Vagina (tissue), 2 donors: ENCODE measurements at regions not wholly inside any gene's neighbourhood (a gene's known extent, or its start where the extent isn't known, plus 50 kb on each side); places are given as distances from the start of the nearest gene placed in this dataset.
"Not testable (repeated sequence)": the region's sequence is repeated elsewhere in the genome, so short reads cannot be mapped to it uniquely, and the experiment has no call there.

Source experiments
- DNase-seq, 2 donors: peaks; one replicate each; pipeline ENCODE4 v3.0.0-alpha.2; 2017; ENCODE audit errors: extremely low spot score in 2 of 2
- H3K27ac ChIP-seq: fragments of 200-600 bp; sonication (generic); one replicate; pipeline ENCODE4 v1.5.1; 2019
- H3K27me3 ChIP-seq: fragments of 200-600 bp; sonication (generic); one replicate; pipeline ENCODE4 v1.5.1; 2019
- H3K36me3 ChIP-seq, 2 donors: fragments of 200-600 bp; sonication (generic); one replicate each; pipeline ENCODE4 v1.5.1; 2017 to 2019
- H3K4me1 ChIP-seq: fragments of 200-600 bp; sonication (generic); one replicate; pipeline ENCODE4 v1.5.1; 2019
- H3K4me3 ChIP-seq, 2 donors: fragments of 200-600 bp; sonication (generic); 1 replicate in 1 of 2; 2 replicates in 1 of 2; pipeline ENCODE4 v1.5.1; 2016 to 2019
- H3K9me3 ChIP-seq: fragments of 200-600 bp; sonication (generic); one replicate; pipeline ENCODE4 v1.5.1; 2019
- CTCF ChIP-seq, 3 experiments: fragments of 450-650 bp in 2 of 3; fragments of 200-600 bp in 1 of 3; sonication (generic) in 1 of 3; IDR thresholded peaks; one replicate each; pipeline ENCODE4 v1.5.1; 2017 to 2019; ENCODE audit warnings: antibody characterized with exemption in 3 of 3, mild to moderate bottlenecking in 2 of 3, moderate library complexity in 2 of 3
- POLR2A ChIP-seq, 2 donors: fragments of 450-650 bp; IDR thresholded peaks; one replicate each; pipeline ENCODE4 v1.6.1; 2017; ENCODE audit warnings: antibody characterized with exemption in 2 of 2, mild to moderate bottlenecking in 2 of 2, moderate library complexity in 2 of 2
- POLR2AphosphoS5 ChIP-seq, 2 donors: sonication (generic); formaldehyde crosslinking; IDR thresholded peaks; one replicate each; pipeline ENCODE4 v1.9.0; 2017; ENCODE audit warnings: antibody characterized with exemption in 2 of 2, mild to moderate bottlenecking in 2 of 2, low read depth in 1 of 2; ENCODE audit not compliant: insufficient read depth in 1 of 2
- intact Hi-C: fragments of 100-400 bp; cut with DNase I; formaldehyde crosslinking; loops from one replicate; pipeline ENCODE4 v1.15.1; 2023

DNA sequence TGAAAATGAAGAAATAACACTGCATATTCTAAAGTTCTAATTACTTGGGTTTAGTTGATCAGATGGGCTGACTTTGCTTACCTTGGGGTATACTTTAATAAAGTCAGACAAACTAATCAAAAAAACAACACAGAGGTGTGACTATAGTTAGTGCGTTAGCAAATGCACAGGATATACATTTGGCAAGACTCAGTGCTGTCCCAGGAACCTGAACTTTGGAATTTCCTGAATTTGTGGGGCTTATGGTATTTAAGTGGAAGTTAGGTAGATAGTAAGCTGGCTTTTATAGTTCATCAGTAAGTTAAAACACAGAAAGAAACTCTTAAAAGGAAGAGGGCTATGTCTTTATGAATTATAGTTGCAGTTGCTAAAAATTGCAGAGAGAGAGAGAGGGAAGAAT, 302.6 kb upstream of the DDI1 start:
- intact Hi-C loops = loop anchor here (5.0 kb wide), 1 partner anchor 1318 kb away; no protein-coding TSS in a partner anchor
- H3K27me3 ChIP-seq = no peaks in the 10 kb centered on the region
- no peak for TF ChIP-seq CTCF (IDR thresholded peaks at IDR 0.05)
- TF ChIP-seq POLR2A (IDR thresholded peaks at IDR 0.05) = no peak
- no peak for TF ChIP-seq POLR2AphosphoS5 (IDR thresholded peaks at IDR 0.05; ENCODE audit: insufficient read depth in 1 of 2, low read depth in 1 of 2)
- no peaks in the 10 kb centered on the region for H3K36me3 ChIP-seq
- no peaks in the 10 kb centered on the region for H3K4me1 ChIP-seq
- H3K27ac ChIP-seq = no peak overlapping the region
- no peak overlapping the region for H3K4me3 ChIP-seq
- DNase-seq = no peak
- H3K9me3 ChIP-seq = no peaks in the 10 kb centered on the region

GRCh38 chr11:103735497-103736032, 300.9 kb upstream of the DDI1 start:
- no peaks in the 10 kb centered on the region for H3K36me3 ChIP-seq
- no peak overlapping the region for H3K27ac ChIP-seq
- intact Hi-C loops = no loop called here
- H3K27me3 ChIP-seq = no peaks in the 10 kb centered on the region
- no peaks in the 10 kb centered on the region for H3K9me3 ChIP-seq
- no peaks in the 10 kb centered on the region for H3K4me1 ChIP-seq
- DNase-seq = no peak
- TF ChIP-seq CTCF (IDR thresholded peaks at IDR 0.05) = no peak
- TF ChIP-seq POLR2A (IDR thresholded peaks at IDR 0.05) = no peak
- no peak for TF ChIP-seq POLR2AphosphoS5 (IDR thresholded peaks at IDR 0.05; ENCODE audit: insufficient read depth in 1 of 2, low read depth in 1 of 2)
- H3K4me3 ChIP-seq = no peak overlapping the region

- Histone ChIP-seq H3K27me3 (no peaks in the 10 kb centered on the region), H3K4me3 (no peak overlapping the region), H3K4me1 (no peaks in the 10 kb centered on the region), H3K36me3 (no peaks in the 10 kb centered on the region), H3K9me3 (no peaks in the 10 kb centered on the region), H3K27ac (no peak overlapping the region)
- intact Hi-C loops = no loop called here
- DNase-seq = no peak
- TF ChIP-seq POLR2AphosphoS5 (IDR thresholded peaks at IDR 0.05; ENCODE audit: insufficient read depth in 1 of 2, low read depth in 1 of 2) = no peak
- no peak for TF ChIP-seq CTCF (IDR thresholded peaks at IDR 0.05)
- no peak for TF ChIP-seq POLR2A (IDR thresholded peaks at IDR 0.05)
Measured at GRCh38 chr11:103736315-103737036, 300.0 kb upstream of the DDI1 start.

GRCh38 chr11:103737037-103737622, 299.3 kb upstream of the DDI1 start:
- Histone ChIP-seq H3K9me3 (no peaks in the 10 kb centered on the region), H3K4me1 (no peaks in the 10 kb centered on the region), H3K36me3 (no peaks in the 10 kb centered on the region), H3K27me3 (no peaks in the 10 kb centered on the region), H3K27ac (no peak overlapping the region), H3K4me3 (no peak overlapping the region)
- no peak for TF ChIP-seq POLR2AphosphoS5 (IDR thresholded peaks at IDR 0.05; ENCODE audit: insufficient read depth in 1 of 2, low read depth in 1 of 2)
- TF ChIP-seq POLR2A (IDR thresholded peaks at IDR 0.05) = no peak
- TF ChIP-seq CTCF (IDR thresholded peaks at IDR 0.05) = no peak
- no peak for DNase-seq
- intact Hi-C loops = no loop called here

GRCh38 chr11:103737747-103738146, 298.7 kb upstream of the DDI1 start:
- H3K4me1 ChIP-seq = no peaks in the 10 kb centered on the region
- no peak for DNase-seq
- no peaks in the 10 kb centered on the region for H3K27me3 ChIP-seq
- no peaks in the 10 kb centered on the region for H3K9me3 ChIP-seq
- intact Hi-C loops = no loop called here
- no peak overlapping the region for H3K27ac ChIP-seq
- TF ChIP-seq POLR2AphosphoS5 (IDR thresholded peaks at IDR 0.05; ENCODE audit: insufficient read depth in 1 of 2, low read depth in 1 of 2) (no peak), CTCF (IDR thresholded peaks at IDR 0.05) (no peak), POLR2A (IDR thresholded peaks at IDR 0.05) (no peak)
- no peaks in the 10 kb centered on the region for H3K36me3 ChIP-seq
- no peak overlapping the region for H3K4me3 ChIP-seq

- H3K27ac ChIP-seq, DNase-seq, H3K36me3 ChIP-seq, H3K9me3 ChIP-seq, intact Hi-C loops, H3K27me3 ChIP-seq, H3K4me1 ChIP-seq, H3K4me3 ChIP-seq: not testable (repeated sequence)
Measured at GRCh38 chr11:103739074-103739796, 297.2 kb upstream of the DDI1 start.
